GM12878 (cell line): ENCODE measurements at regions not wholly inside any gene's neighbourhood (a gene's known extent, or its start where the extent isn't known, plus 50 kb on each side); places are given as distances from the start of the nearest gene placed in this dataset.

Experiments
- CEBPB ChIP-seq, 2 experiments: fragments of 150-350 bp in 1 of 2; IDR thresholded peaks; 2 replicates each; pipeline ENCODE4 v1.6.1; 2012 to 2014; ENCODE audit warnings: low read depth in 2 of 2, low read length in 2 of 2, borderline replicate concordance in 1 of 2, inconsistent platforms in 1 of 2
- ESRRA ChIP-seq: IDR thresholded peaks from 2 replicates; pipeline ENCODE4 v1.6.1; 2012; ENCODE audit warnings: mild to moderate bottlenecking, low read length, improper control_type of control experiment
- RAD21 ChIP-seq: IDR thresholded peaks from 2 replicates; pipeline ENCODE4 v1.6.1; 2011; ENCODE audit warnings: mild to moderate bottlenecking, low read depth, low read length, moderate library complexity; ENCODE audit not compliant: insufficient read depth
- SMC3 ChIP-seq: IDR thresholded peaks from 2 replicates; pipeline ENCODE4 v1.6.1; 2011; ENCODE audit warnings: low read length, improper control_type of control experiment, borderline replicate concordance
- ZBTB33 ChIP-seq: fragments of 450-650 bp; IDR thresholded peaks from 2 replicates; pipeline ENCODE4 v1.6.1; 2017; ENCODE audit warnings: mild to moderate bottlenecking

- no peak for TF ChIP-seq RAD21
- no peak for TF ChIP-seq CEBPB (IDR thresholded peaks at IDR 0.05; ENCODE audit: borderline replicate concordance in 1 of 2, low read depth in 2 of 2, low read length in 2 of 2)
- TF ChIP-seq ESRRA: no peak
- no peak for TF ChIP-seq ZBTB33
- TF ChIP-seq SMC3: no peak
These were observed 93.4 kb upstream of the ARHGAP28 start for GRCh38 chr18:6636091-6636490.
